Thoracic aorta (tissue), 2 donors: ENCODE measurements at regions not wholly inside any gene's neighbourhood (a gene's known extent, or its start where the extent isn't known, plus 50 kb on each side); places are given as distances from the start of the nearest gene placed in this dataset.

Experiments
- ATAC-seq: fragments of 150-250 bp; one replicate; pipeline ENCODE4 v1.8.0; 2017; ENCODE audit warnings: low read depth; ENCODE audit not compliant: insufficient number of reproducible peaks, low FRiP score
- DNase-seq: peaks from one replicate; pipeline ENCODE4 v3.0.0-alpha.2; 2020; ENCODE audit warnings: low spot score
- H3K27ac ChIP-seq, 2 donors: fragments of 200-600 bp; sonication (generic); 1 replicate in 1 of 2; 2 replicates in 1 of 2; pipeline ENCODE4 v1.5.1; 2016; ENCODE audit warnings: mild to moderate bottlenecking in 2 of 2, moderate library complexity in 2 of 2
- H3K27me3 ChIP-seq: fragments of 200-600 bp; sonication (generic); replicated peaks from 2 replicates; pipeline ENCODE4 v1.6.0; 2016; ENCODE audit warnings: mild to moderate bottlenecking; ENCODE audit not compliant: insufficient read depth
- H3K36me3 ChIP-seq: fragments of 200-600 bp; sonication (generic); one replicate; pipeline ENCODE4 v1.5.1; 2016
- H3K4me1 ChIP-seq, 2 donors: fragments of 200-600 bp; sonication (generic); 1 replicate in 1 of 2; 2 replicates in 1 of 2; pipeline versions ENCODE4 v1.5.1 to v1.6.0; 2016; ENCODE audit warnings: low read depth in 2 of 2, mild to moderate bottlenecking in 1 of 2; ENCODE audit not compliant: control insufficient read depth in 1 of 2
- H3K4me3 ChIP-seq: fragments of 200-600 bp; sonication (generic); 2 replicates; pipeline ENCODE4 v1.5.1; 2016; ENCODE audit warnings: mild to moderate bottlenecking
- H3K9me3 ChIP-seq: fragments of 200-600 bp; sonication (generic); 2 replicates; pipeline ENCODE4 v1.5.1; 2016
- TF ChIP-seq, protein P1 (sequence below): fragments of 200-600 bp; sonication (generic); IDR thresholded peaks from one replicate; pipeline ENCODE4 v1.5.1; 2019; ENCODE audit warnings: antibody characterized with exemption

DNA sequence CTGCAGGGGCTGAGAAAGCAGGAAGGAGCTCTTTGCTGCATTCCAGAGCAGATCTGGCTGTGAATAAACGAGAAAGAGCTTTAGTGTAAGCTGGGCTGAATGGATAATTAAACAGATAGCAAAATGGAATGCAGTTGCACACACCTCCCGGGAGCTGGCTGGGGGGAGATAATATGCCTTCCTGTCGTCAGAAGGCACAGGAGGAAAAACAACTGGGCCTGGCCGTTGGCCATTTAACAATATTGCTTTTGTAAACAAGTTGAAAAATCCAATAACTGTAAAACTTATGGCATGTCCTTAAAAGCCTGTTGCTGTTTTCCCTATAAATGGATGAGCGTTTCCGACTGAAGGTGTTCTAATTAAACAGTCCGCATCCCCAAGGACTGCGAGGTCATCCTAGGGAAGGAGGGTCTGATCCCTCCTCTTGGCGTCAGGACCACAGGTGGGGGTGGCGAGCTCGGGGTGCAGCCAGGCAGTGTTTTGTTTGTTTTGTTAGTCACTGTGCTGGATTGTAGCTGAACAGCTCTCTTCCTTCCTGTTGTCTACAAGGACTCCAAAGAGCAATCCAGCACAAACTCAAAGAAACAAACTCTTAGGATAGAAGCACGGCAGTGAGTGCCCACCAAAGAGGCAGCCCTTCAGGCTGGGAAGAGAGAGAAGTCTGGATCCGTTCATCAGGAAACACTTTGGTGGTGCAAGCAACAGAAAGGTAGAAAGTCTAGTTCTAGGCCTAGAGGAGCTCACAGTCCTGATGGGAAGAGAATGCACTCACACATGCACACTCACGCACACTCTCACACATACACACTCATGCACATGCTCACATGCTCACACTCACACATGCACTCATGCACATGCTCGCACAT, 133.4 kb upstream of the SMAD3 start:
- Histone ChIP-seq H3K27me3 (no peaks in the 10 kb centered on the region), H3K9me3 (no peaks in the 10 kb centered on the region), H3K4me3 (no peak overlapping the region), H3K27ac (no peak overlapping the region), H3K4me1 (peaks cover 4 to 11% of the 10 kb centered on the region in 2 donors), H3K36me3 (no peaks in the 10 kb centered on the region)
- DNase-seq (no peak), ATAC-seq (no peak)
- TF ChIP-seq, protein P1, sequence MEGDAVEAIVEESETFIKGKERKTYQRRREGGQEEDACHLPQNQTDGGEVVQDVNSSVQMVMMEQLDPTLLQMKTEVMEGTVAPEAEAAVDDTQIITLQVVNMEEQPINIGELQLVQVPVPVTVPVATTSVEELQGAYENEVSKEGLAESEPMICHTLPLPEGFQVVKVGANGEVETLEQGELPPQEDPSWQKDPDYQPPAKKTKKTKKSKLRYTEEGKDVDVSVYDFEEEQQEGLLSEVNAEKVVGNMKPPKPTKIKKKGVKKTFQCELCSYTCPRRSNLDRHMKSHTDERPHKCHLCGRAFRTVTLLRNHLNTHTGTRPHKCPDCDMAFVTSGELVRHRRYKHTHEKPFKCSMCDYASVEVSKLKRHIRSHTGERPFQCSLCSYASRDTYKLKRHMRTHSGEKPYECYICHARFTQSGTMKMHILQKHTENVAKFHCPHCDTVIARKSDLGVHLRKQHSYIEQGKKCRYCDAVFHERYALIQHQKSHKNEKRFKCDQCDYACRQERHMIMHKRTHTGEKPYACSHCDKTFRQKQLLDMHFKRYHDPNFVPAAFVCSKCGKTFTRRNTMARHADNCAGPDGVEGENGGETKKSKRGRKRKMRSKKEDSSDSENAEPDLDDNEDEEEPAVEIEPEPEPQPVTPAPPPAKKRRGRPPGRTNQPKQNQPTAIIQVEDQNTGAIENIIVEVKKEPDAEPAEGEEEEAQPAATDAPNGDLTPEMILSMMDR = no peak

DNA sequence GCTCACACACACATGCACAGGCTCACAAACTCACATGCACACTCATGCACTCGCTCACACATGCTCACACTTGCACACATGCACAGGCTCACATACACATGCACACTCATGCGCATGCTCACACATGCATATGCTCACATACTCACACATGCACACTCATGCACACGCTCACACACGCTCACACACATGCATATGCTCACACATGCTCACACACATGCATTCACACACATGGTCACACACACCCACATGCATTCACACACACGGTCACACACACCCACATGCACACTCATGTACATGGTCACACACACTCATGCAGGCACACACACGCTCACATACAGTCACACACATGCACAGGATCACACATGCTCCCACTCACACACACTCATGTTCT, 132.8 kb upstream of the SMAD3 start:
- no peak for ATAC-seq
- DNase-seq = no peak
- TF ChIP-seq, protein P1 = no peak
- H3K4me1 ChIP-seq = peaks cover 4 to 11% of the 10 kb centered on the region in 2 donors
- no peaks in the 10 kb centered on the region for H3K9me3 ChIP-seq
- H3K27ac ChIP-seq = no peak overlapping the region
- H3K4me3 ChIP-seq = no peak overlapping the region
- H3K36me3 ChIP-seq = no peaks in the 10 kb centered on the region
- no peaks in the 10 kb centered on the region for H3K27me3 ChIP-seq

GRCh38 chr15:66933932-66934867, 131.2 kb upstream of the SMAD3 start:
- no peaks in the 10 kb centered on the region for H3K9me3 ChIP-seq
- no peak overlapping the region for H3K27ac ChIP-seq
- no peaks in the 10 kb centered on the region for H3K27me3 ChIP-seq
- no peak overlapping the region for H3K4me3 ChIP-seq
- ATAC-seq = no peak
- no peaks in the 10 kb centered on the region for H3K36me3 ChIP-seq
- H3K4me1 ChIP-seq = peaks cover 4 to 11% of the 10 kb centered on the region in 2 donors
- no peak for DNase-seq
- TF ChIP-seq, protein P1 = no peak

- no peak for ATAC-seq
- no peaks in the 10 kb centered on the region for H3K27me3 ChIP-seq
- no peak overlapping the region for H3K27ac ChIP-seq
- no peaks in the 10 kb centered on the region for H3K36me3 ChIP-seq
- DNase-seq = no peak
- no peaks in the 10 kb centered on the region for H3K9me3 ChIP-seq
- TF ChIP-seq, protein P1 = no peak
- no peak overlapping the region for H3K4me3 ChIP-seq
- H3K4me1 ChIP-seq = peaks cover 4 to 11% of the 10 kb centered on the region in 2 donors
Measured at GRCh38 chr15:66934868-66935520, 130.4 kb upstream of the SMAD3 start.

DNA sequence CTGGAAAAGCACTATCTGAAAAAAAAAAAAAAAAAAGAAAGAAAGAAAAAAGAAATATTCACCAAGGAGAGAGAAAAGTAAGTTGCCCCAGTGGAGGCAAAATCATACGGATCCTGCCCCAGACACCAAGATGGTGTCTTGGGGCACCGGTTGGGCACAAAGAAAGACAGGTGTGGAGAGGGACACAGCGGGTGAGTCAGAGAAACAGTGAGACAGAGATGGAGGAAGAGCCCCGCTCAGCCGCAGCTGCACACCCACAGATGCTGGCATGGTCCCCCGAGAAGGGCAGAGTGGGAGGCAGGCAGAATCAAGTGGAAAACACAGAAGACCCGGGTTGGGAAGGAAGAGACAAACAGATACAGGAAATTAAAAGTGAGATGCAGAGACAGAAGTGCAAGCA, 129.7 kb upstream of the SMAD3 start:
- Histone ChIP-seq H3K4me1 (peaks cover 4 to 11% of the 10 kb centered on the region in 2 donors), H3K27ac (no peak overlapping the region), H3K9me3 (no peaks in the 10 kb centered on the region), H3K27me3 (no peaks in the 10 kb centered on the region), H3K4me3 (peak overlapping the region; percentile 72), H3K36me3 (no peaks in the 10 kb centered on the region)
- ATAC-seq (no peak), DNase-seq (no peak)
- TF ChIP-seq, protein P1 = no peak
